ENCODE measurements at regions not wholly inside any gene's neighbourhood (a gene's known extent, or its start where the extent isn't known, plus 50 kb on each side); places are given as distances from the start of the nearest gene placed in this dataset.

DNA sequence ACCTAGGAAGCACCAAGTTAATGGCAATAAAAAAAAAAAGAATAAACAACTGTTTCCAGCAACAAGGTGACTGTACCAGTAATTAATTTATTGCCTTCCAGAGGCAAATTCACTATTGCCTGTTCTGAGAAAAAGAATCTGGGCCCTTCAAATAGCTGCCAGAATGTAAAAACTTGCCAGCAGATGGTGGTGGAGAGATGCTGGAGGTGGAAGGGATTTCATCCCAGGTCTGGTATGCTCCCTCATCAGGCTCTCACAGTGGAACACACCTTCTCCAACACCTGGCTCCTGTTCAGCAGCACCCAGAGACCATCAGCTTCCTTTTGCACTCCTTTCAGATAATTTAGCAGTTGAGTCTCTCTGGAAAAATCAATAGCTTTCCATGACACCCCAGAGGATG, 792.9 kb upstream of the ADAMTS5 start:
- H3K4me2 ChIP-seq (ENCODE audit: control insufficient read depth, extremely low read depth, insufficient read depth, low read depth, low read length): no peak overlapping the region
- no peak overlapping the region for H3K4me3 ChIP-seq (ENCODE audit: control insufficient read depth in 2 of 3, extremely low read depth in 1 of 3, insufficient read depth in 2 of 3, low read depth in 1 of 3, low read length in 3 of 3)
- H3K27me3 ChIP-seq (ENCODE audit: control insufficient read depth, extremely low read depth, insufficient read depth, low read length): no peaks in the 10 kb centered on the region
- FAIRE-seq: no peak
- no peaks in the 10 kb centered on the region for H3K79me2 ChIP-seq (ENCODE audit: control insufficient read depth, insufficient read depth, low read length)
- DNase-seq (ENCODE audit: low read depth, low spot score): no peak
- no peak for TF ChIP-seq EZH2 (IDR thresholded peaks at IDR 0.05; ENCODE audit: low read length)
- TF ChIP-seq, protein P1, sequence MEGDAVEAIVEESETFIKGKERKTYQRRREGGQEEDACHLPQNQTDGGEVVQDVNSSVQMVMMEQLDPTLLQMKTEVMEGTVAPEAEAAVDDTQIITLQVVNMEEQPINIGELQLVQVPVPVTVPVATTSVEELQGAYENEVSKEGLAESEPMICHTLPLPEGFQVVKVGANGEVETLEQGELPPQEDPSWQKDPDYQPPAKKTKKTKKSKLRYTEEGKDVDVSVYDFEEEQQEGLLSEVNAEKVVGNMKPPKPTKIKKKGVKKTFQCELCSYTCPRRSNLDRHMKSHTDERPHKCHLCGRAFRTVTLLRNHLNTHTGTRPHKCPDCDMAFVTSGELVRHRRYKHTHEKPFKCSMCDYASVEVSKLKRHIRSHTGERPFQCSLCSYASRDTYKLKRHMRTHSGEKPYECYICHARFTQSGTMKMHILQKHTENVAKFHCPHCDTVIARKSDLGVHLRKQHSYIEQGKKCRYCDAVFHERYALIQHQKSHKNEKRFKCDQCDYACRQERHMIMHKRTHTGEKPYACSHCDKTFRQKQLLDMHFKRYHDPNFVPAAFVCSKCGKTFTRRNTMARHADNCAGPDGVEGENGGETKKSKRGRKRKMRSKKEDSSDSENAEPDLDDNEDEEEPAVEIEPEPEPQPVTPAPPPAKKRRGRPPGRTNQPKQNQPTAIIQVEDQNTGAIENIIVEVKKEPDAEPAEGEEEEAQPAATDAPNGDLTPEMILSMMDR (optimal IDR thresholded peaks at IDR 0.05 in 1 of 3, IDR thresholded peaks at IDR 0.05 in 1 of 3, conservative IDR thresholded peaks at IDR 0.05 in 1 of 3; ENCODE audit: extremely low read depth in 1 of 3, insufficient read depth in 2 of 3, low read length in 3 of 3): peak in 1 of 3 experiments; percentile 31
- no peaks in the 10 kb centered on the region for H4K20me1 ChIP-seq (ENCODE audit: control insufficient read depth, extremely low read depth, insufficient read depth, low read length)
- H3K9me1 ChIP-seq (ENCODE audit: control insufficient read depth, extremely low read depth, insufficient read depth, low read length): no peaks in the 10 kb centered on the region
- H3K9ac ChIP-seq (ENCODE audit: control insufficient read depth, extremely low read depth, insufficient read depth, low read length): no peak overlapping the region
- no peak overlapping the region for H2AFZ ChIP-seq (ENCODE audit: control insufficient read depth, low read length)
- no peak overlapping the region for H3K27ac ChIP-seq (ENCODE audit: control insufficient read depth, insufficient read depth, low read length)
- H3K36me3 ChIP-seq (ENCODE audit: control insufficient read depth in 2 of 2, extremely low read depth in 1 of 2, insufficient read depth in 2 of 2, low read length in 2 of 2): no peaks in the 10 kb centered on the region
- no peaks in the 10 kb centered on the region for H3K9me3 ChIP-seq (ENCODE audit: control insufficient read depth, low read depth, low read length)
- no peaks in the 10 kb centered on the region for H3K4me1 ChIP-seq (ENCODE audit: control insufficient read depth, extremely low read depth, insufficient read depth, low read length)
- dilution Hi-C loops (cut with MboI; ENCODE audit: extremely low pct_ligation_motif_present, low sequenced_read_pairs): no loop called here

GRCh38 chr21:27759091-27759659, 792.3 kb upstream of the ADAMTS5 start:
- no peak for FAIRE-seq
- no peaks in the 10 kb centered on the region for H3K9me1 ChIP-seq (ENCODE audit: control insufficient read depth, extremely low read depth, insufficient read depth, low read length)
- TF ChIP-seq, protein P1 (optimal IDR thresholded peaks at IDR 0.05 in 1 of 3, IDR thresholded peaks at IDR 0.05 in 1 of 3, conservative IDR thresholded peaks at IDR 0.05 in 1 of 3; ENCODE audit: extremely low read depth in 1 of 3, insufficient read depth in 2 of 3, low read length in 3 of 3): peak; percentile 20 to 64 (median 55)
- TF ChIP-seq EZH2 (IDR thresholded peaks at IDR 0.05; ENCODE audit: low read length): no peak
- H4K20me1 ChIP-seq (ENCODE audit: control insufficient read depth, extremely low read depth, insufficient read depth, low read length): no peaks in the 10 kb centered on the region
- no peaks in the 10 kb centered on the region for H3K79me2 ChIP-seq (ENCODE audit: control insufficient read depth, insufficient read depth, low read length)
- no peak overlapping the region for H3K9ac ChIP-seq (ENCODE audit: control insufficient read depth, extremely low read depth, insufficient read depth, low read length)
- dilution Hi-C loops (cut with MboI; ENCODE audit: extremely low pct_ligation_motif_present, low sequenced_read_pairs): no loop called here
- no peak overlapping the region for H3K4me3 ChIP-seq (ENCODE audit: control insufficient read depth in 2 of 3, extremely low read depth in 1 of 3, insufficient read depth in 2 of 3, low read depth in 1 of 3, low read length in 3 of 3)
- no peak overlapping the region for H3K4me2 ChIP-seq (ENCODE audit: control insufficient read depth, extremely low read depth, insufficient read depth, low read depth, low read length)
- H3K27me3 ChIP-seq (ENCODE audit: control insufficient read depth, extremely low read depth, insufficient read depth, low read length): no peaks in the 10 kb centered on the region
- no peak overlapping the region for H3K27ac ChIP-seq (ENCODE audit: control insufficient read depth, insufficient read depth, low read length)
- no peak overlapping the region for H2AFZ ChIP-seq (ENCODE audit: control insufficient read depth, low read length)
- DNase-seq (ENCODE audit: low read depth, low spot score): no peak
- H3K36me3 ChIP-seq (ENCODE audit: control insufficient read depth in 2 of 2, extremely low read depth in 1 of 2, insufficient read depth in 2 of 2, low read length in 2 of 2): no peaks in the 10 kb centered on the region
- H3K4me1 ChIP-seq (ENCODE audit: control insufficient read depth, extremely low read depth, insufficient read depth, low read length): no peaks in the 10 kb centered on the region
- no peaks in the 10 kb centered on the region for H3K9me3 ChIP-seq (ENCODE audit: control insufficient read depth, low read depth, low read length)
